Right lobe of liver (tissue), 6 donors: ENCODE measurements at regions not wholly inside any gene's neighbourhood (a gene's known extent, or its start where the extent isn't known, plus 50 kb on each side); places are given as distances from the start of the nearest gene placed in this dataset.

Experiments used
- ATAC-seq, 4 donors: fragments of 200-7000 bp; cut with Tn5 transposase; one replicate each; pipeline ENCODE4 v1.9.1; 2020; ENCODE audit warnings: mild to moderate bottlenecking in 4 of 4, moderate library complexity in 4 of 4
- DNase-seq, 3 donors: peaks; one replicate each; pipeline ENCODE4 v3.0.0-alpha.2; 2020
- H3K27ac ChIP-seq, 3 donors: fragments of 200-600 bp; one replicate each; pipeline ENCODE4 v1.8.0; 2022
- H3K27me3 ChIP-seq, 2 donors: fragments of 200-600 bp; one replicate each; pipeline ENCODE4 v1.8.0; 2022
- H3K36me3 ChIP-seq, 4 donors: fragments of 200-600 bp; sonication (generic) in 1 of 4; one replicate each; pipeline versions ENCODE4 v1.5.1 to v1.8.0; 2017 to 2022; ENCODE audit warnings: control low read depth in 1 of 4
- H3K4me1 ChIP-seq, 4 donors: fragments of 200-600 bp; sonication (generic) in 1 of 4; one replicate each; pipeline versions ENCODE4 v1.5.1 to v1.8.0; 2017 to 2022; ENCODE audit warnings: control low read depth in 1 of 4
- H3K4me3 ChIP-seq, 3 donors: fragments of 200-600 bp; one replicate each; pipeline ENCODE4 v1.8.0; 2022
- H3K9me3 ChIP-seq, 4 donors: fragments of 200-600 bp; sonication (generic) in 1 of 4; one replicate each; pipeline versions ENCODE4 v1.5.1 to v1.8.0; 2017 to 2022; ENCODE audit warnings: control low read depth in 1 of 4
- CTCF ChIP-seq, 4 donors: fragments of 200-600 bp in 3 of 4; fragments of 450-650 bp in 1 of 4; IDR thresholded peaks; one replicate each; pipeline versions ENCODE4 v1.5.1 to v1.8.0; 2016 to 2022; ENCODE audit warnings: antibody characterized with exemption in 4 of 4, mild to moderate bottlenecking in 2 of 4
- POLR2A ChIP-seq: fragments of 450-650 bp; IDR thresholded peaks from one replicate; pipeline ENCODE4 v1.6.1; 2017; ENCODE audit warnings: antibody characterized with exemption, mild to moderate bottlenecking
- WGBS: methylation state at CpG from one replicate; pipeline ENCODE4 v1.1.6; 2018; ENCODE audit warnings: low coverage, low lambda C conversion rate; ENCODE audit not compliant: insufficient coverage; ENCODE audit errors: missing lambda C conversion rate; 5-methylcytosine and 5-hydroxymethylcytosine counted together
- intact Hi-C, 2 donors: fragments of 100-400 bp; cut with DNase I; formaldehyde crosslinking; loops; one replicate each; pipeline versions ENCODE4 v1.11.2 to v1.14.1; 2022
- donor health status: DM: no; HTN: yes; CAD: no.
- donor health status: DM: no; HTN: no; CAD: no.
- donor health status: DM: no; HTN: no; CAD: no.
- donor health status: DM: no; HTN: yes; CAD: no.
- donor health status: DM: no; HTN: yes; CAD: no.

GRCh38 chr1:29474274-29475244 lies 238.2 kb downstream of the PTPRU start:
- H3K9me3 ChIP-seq, result no peaks in the 10 kb centered on the region
- intact Hi-C loops, result no loop called here
- no peaks in the 10 kb centered on the region for H3K27me3 ChIP-seq
- H3K36me3 ChIP-seq, result no peaks in the 10 kb centered on the region
- ATAC-seq, result no peak
- H3K27ac ChIP-seq, result no peak overlapping the region
- H3K4me3 ChIP-seq, result no peak overlapping the region
- DNase-seq, result no peak
- TF ChIP-seq POLR2A, result no peak
- TF ChIP-seq CTCF (IDR thresholded peaks at IDR 0.05), result no peak
- 48% methylated on average over 8 of the region's 9 CpGs for WGBS
- peaks cover 0 to 26% (median 0%) of the 10 kb centered on the region in 4 donors for H3K4me1 ChIP-seq

GRCh38 chr1:29473161-29473855 lies 237.0 kb downstream of the PTPRU start:
- ATAC-seq (no peak), DNase-seq (no peak)
- Histone ChIP-seq H3K27ac (no peak overlapping the region), H3K4me3 (no peak overlapping the region), H3K9me3 (no peaks in the 10 kb centered on the region), H3K27me3 (no peaks in the 10 kb centered on the region), H3K36me3 (no peaks in the 10 kb centered on the region), H3K4me1 (peaks cover 0 to 28% (median 0%) of the 10 kb centered on the region in 4 donors)
- intact Hi-C loops, result no loop called here
- 66% methylated on average over 8 of the region's 9 CpGs for WGBS
- TF ChIP-seq CTCF (IDR thresholded peaks at IDR 0.05) (no peak), POLR2A (no peak)

GRCh38 chr1:29471487-29472313 lies 235.4 kb downstream of the PTPRU start:
- H3K27ac ChIP-seq, result no peak overlapping the region

More at GRCh38 chr1:29471487-29472313, 235.4 kb downstream of the PTPRU start:
- no peaks in the 10 kb centered on the region for H3K27me3 ChIP-seq
- H3K4me1 ChIP-seq, result peaks cover 0 to 28% (median 0%) of the 10 kb centered on the region in 4 donors
- H3K36me3 ChIP-seq, result no peaks in the 10 kb centered on the region
- no peak for DNase-seq
- intact Hi-C loops, result no loop called here
- WGBS, result 23% methylated on average over 2 of the region's 5 CpGs
- no peak overlapping the region for H3K4me3 ChIP-seq
- H3K9me3 ChIP-seq, result no peaks in the 10 kb centered on the region
- peak in 2 of 4 donors; percentile 44 to 57 for ATAC-seq
- TF ChIP-seq CTCF (IDR thresholded peaks at IDR 0.05), result no peak
- TF ChIP-seq POLR2A, result no peak
